Keratinocyte (primary cell): ENCODE measurements at regions not wholly inside any gene's neighbourhood (a gene's known extent, or its start where the extent isn't known, plus 50 kb on each side); places are given as distances from the start of the nearest gene placed in this dataset.

Experiments used
- DNase-seq: peaks from one replicate; pipeline ENCODE4 v3.0.0-alpha.2; 2011; ENCODE audit warnings: low read depth, missing footprints, low spot score
- FAIRE-seq: peaks from 2 replicates; lab custom pipeline; 2011; peaks lifted over from hg19 to GRCh38; lab: Jason Lieb, UNC
- H2AFZ ChIP-seq: 2 replicates; pipeline ENCODE4 v1.6.0; 2012; ENCODE audit warnings: low read length, control low read depth, inconsistent platforms; ENCODE audit not compliant: control insufficient read depth
- H3K27ac ChIP-seq: 2 replicates; pipeline ENCODE4 v1.5.1; 2011; ENCODE audit warnings: low read length; ENCODE audit not compliant: control insufficient read depth, insufficient read depth
- H3K27me3 ChIP-seq: 3 replicates; pipeline ENCODE4 v1.6.0; 2011; ENCODE audit warnings: low read length; ENCODE audit not compliant: control insufficient read depth, insufficient read depth; ENCODE audit errors: extremely low read depth
- H3K36me3 ChIP-seq, 2 experiments: 2 replicates in 1 of 2; 3 replicates in 1 of 2; pipeline ENCODE4 v1.5.1; 2011; ENCODE audit warnings: low read length in 2 of 2, mild to moderate bottlenecking in 1 of 2; ENCODE audit not compliant: control insufficient read depth in 2 of 2, insufficient read depth in 2 of 2; ENCODE audit errors: extremely low read depth in 1 of 2
- H3K4me1 ChIP-seq: 3 replicates; pipeline ENCODE4 v1.5.1; 2011; ENCODE audit warnings: low read length; ENCODE audit not compliant: control insufficient read depth, insufficient read depth; ENCODE audit errors: extremely low read depth
- H3K4me2 ChIP-seq: 3 replicates; pipeline ENCODE4 v1.6.0; 2011; ENCODE audit warnings: low read depth, low read length; ENCODE audit not compliant: control insufficient read depth, insufficient read depth; ENCODE audit errors: extremely low read depth
- H3K4me3 ChIP-seq, 3 experiments: fragments of 200-600 bp in 1 of 3; sonication (generic) in 1 of 3; 2 replicates in 2 of 3; 3 replicates in 1 of 3; pipeline ENCODE4 v1.5.1; 2011 to 2016; ENCODE audit warnings: low read length in 3 of 3, mild to moderate bottlenecking in 3 of 3, control low read depth in 2 of 3, inconsistent platforms in 1 of 3, low read depth in 1 of 3, mixed read lengths in 1 of 3, mixed run types in 1 of 3, moderate library complexity in 1 of 3; ENCODE audit not compliant: control insufficient read depth in 2 of 3, insufficient read depth in 2 of 3; ENCODE audit errors: extremely low read depth in 1 of 3
- H3K79me2 ChIP-seq: 2 replicates; pipeline ENCODE4 v1.6.0; 2012; ENCODE audit warnings: low read length; ENCODE audit not compliant: control insufficient read depth, insufficient read depth
- H3K9ac ChIP-seq: 3 replicates; pipeline ENCODE4 v1.6.0; 2011; ENCODE audit warnings: low read length; ENCODE audit not compliant: control insufficient read depth, insufficient read depth; ENCODE audit errors: extremely low read depth
- H3K9me1 ChIP-seq: 3 replicates; pipeline ENCODE4 v1.6.0; 2011; ENCODE audit warnings: low read length; ENCODE audit not compliant: control insufficient read depth, insufficient read depth; ENCODE audit errors: extremely low read depth
- H3K9me3 ChIP-seq: 2 replicates; pipeline ENCODE4 v1.5.1; 2012; ENCODE audit warnings: low read depth, low read length; ENCODE audit not compliant: control insufficient read depth
- H4K20me1 ChIP-seq: 3 replicates; pipeline ENCODE4 v1.6.0; 2011; ENCODE audit warnings: low read length; ENCODE audit not compliant: control insufficient read depth, insufficient read depth; ENCODE audit errors: extremely low read depth
- EZH2 ChIP-seq: IDR thresholded peaks from one replicate; pipeline ENCODE4 v1.6.1; 2012; ENCODE audit warnings: inconsistent platforms, mild to moderate bottlenecking, low read length, moderate library complexity
- dilution Hi-C: fragments of 300-500 bp; cut with MboI; formaldehyde crosslinking; loops from one replicate; pipeline ENCODE4 v1.7.0; 2020; ENCODE audit warnings: low sequenced_read_pairs; ENCODE audit not compliant: extremely low pct_ligation_motif_present
- TF ChIP-seq, protein P1 (sequence below), 3 experiments: IDR thresholded peaks in 1 of 3; conservative IDR thresholded peaks in 1 of 3; optimal IDR thresholded peaks in 1 of 3; 2 replicates in 2 of 3; 3 replicates in 1 of 3; pipeline versions ENCODE3 to v1.5.1; 2011; ENCODE audit warnings: low read length in 3 of 3, mild to moderate bottlenecking in 3 of 3, moderate library complexity in 2 of 3, control low read depth in 1 of 3, inconsistent platforms in 1 of 3; ENCODE audit not compliant: insufficient read depth in 2 of 3; ENCODE audit errors: extremely low read depth in 1 of 3

DNA sequence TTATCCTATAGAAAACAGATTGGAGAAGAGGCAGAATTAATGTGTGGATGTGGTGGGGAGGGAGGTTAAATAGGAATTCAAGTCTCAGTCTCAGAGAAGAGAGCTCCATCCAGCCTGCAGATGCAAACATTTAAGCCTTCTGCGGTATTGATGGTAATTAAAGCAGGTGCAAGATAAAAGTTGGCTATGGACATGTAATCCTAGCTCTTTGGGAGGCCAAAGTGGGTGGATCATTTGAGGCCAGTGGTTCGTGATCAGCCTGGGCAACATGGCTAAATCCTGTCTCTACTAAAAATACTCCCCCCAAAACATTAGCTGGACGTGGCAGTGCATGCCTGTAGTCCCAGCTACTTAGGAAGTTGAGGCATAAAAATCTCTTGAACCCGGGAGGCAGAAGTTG lies 332.7 kb downstream of the PABPC4L start:
- Histone ChIP-seq H3K9me1 (no peaks in the 10 kb centered on the region), H3K27me3 (no peaks in the 10 kb centered on the region), H3K9me3 (no peaks in the 10 kb centered on the region), H3K4me2 (no peak overlapping the region), H2AFZ (no peak overlapping the region), H3K27ac (no peak overlapping the region), H3K79me2 (no peaks in the 10 kb centered on the region), H3K9ac (no peak overlapping the region), H3K36me3 (no peaks in the 10 kb centered on the region), H3K4me3 (no peak overlapping the region), H3K4me1 (no peaks in the 10 kb centered on the region), H4K20me1 (no peaks in the 10 kb centered on the region)
- no peak for DNase-seq
- dilution Hi-C loops: no loop called here
- TF ChIP-seq, protein P1, sequence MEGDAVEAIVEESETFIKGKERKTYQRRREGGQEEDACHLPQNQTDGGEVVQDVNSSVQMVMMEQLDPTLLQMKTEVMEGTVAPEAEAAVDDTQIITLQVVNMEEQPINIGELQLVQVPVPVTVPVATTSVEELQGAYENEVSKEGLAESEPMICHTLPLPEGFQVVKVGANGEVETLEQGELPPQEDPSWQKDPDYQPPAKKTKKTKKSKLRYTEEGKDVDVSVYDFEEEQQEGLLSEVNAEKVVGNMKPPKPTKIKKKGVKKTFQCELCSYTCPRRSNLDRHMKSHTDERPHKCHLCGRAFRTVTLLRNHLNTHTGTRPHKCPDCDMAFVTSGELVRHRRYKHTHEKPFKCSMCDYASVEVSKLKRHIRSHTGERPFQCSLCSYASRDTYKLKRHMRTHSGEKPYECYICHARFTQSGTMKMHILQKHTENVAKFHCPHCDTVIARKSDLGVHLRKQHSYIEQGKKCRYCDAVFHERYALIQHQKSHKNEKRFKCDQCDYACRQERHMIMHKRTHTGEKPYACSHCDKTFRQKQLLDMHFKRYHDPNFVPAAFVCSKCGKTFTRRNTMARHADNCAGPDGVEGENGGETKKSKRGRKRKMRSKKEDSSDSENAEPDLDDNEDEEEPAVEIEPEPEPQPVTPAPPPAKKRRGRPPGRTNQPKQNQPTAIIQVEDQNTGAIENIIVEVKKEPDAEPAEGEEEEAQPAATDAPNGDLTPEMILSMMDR (optimal IDR thresholded peaks at IDR 0.05 in 1 of 3, IDR thresholded peaks at IDR 0.05 in 1 of 3, conservative IDR thresholded peaks at IDR 0.05 in 1 of 3; ENCODE audit: extremely low read depth in 1 of 3, insufficient read depth in 2 of 3, low read length in 3 of 3): no peak
- no peak for TF ChIP-seq EZH2
- FAIRE-seq: no peak

DNA sequence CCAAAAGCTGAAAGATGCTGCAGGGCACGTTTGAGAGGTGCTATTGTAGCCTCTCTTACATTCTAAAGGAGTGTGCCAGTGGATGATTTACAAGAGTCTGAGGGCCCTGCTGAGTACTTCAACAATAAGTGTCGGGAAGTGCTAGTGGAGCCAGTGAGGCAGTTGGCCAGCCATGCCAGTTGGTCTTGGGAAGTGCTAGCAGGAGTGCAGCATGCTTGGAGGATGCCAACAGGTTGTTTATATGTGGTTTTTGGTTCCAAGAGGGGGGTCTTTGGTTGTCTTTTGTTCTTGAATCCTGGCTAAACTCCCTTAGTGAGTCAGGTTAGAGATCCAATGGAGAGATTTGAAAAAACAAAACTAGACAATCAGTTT lies 335.3 kb downstream of the PABPC4L start:
- DNase-seq: no peak
- no peak overlapping the region for H2AFZ ChIP-seq

More for the DNA sequence above, 335.3 kb downstream of the PABPC4L start:
- dilution Hi-C loops: no loop called here
- no peak for FAIRE-seq
- H3K27me3 ChIP-seq: no peaks in the 10 kb centered on the region
- H3K9ac ChIP-seq: no peak overlapping the region
- no peaks in the 10 kb centered on the region for H3K79me2 ChIP-seq
- no peaks in the 10 kb centered on the region for H3K4me1 ChIP-seq
- H3K4me3 ChIP-seq: no peak overlapping the region
- no peaks in the 10 kb centered on the region for H3K9me1 ChIP-seq
- H4K20me1 ChIP-seq: no peaks in the 10 kb centered on the region
- no peak overlapping the region for H3K4me2 ChIP-seq
- H3K9me3 ChIP-seq: no peaks in the 10 kb centered on the region
- no peak for TF ChIP-seq EZH2
- TF ChIP-seq, protein P1 (optimal IDR thresholded peaks at IDR 0.05 in 1 of 3, IDR thresholded peaks at IDR 0.05 in 1 of 3, conservative IDR thresholded peaks at IDR 0.05 in 1 of 3; ENCODE audit: extremely low read depth in 1 of 3, insufficient read depth in 2 of 3, low read length in 3 of 3): no peak
- H3K27ac ChIP-seq: no peak overlapping the region
- H3K36me3 ChIP-seq: no peaks in the 10 kb centered on the region
